ENCODE measurements at regions not wholly inside any gene's neighbourhood (a gene's known extent, or its start where the extent isn't known, plus 50 kb on each side); places are given as distances from the start of the nearest gene placed in this dataset.
"Not testable (repeated sequence)": the region's sequence is repeated elsewhere in the genome, so short reads cannot be mapped to it uniquely, and the experiment has no call there.

DNA sequence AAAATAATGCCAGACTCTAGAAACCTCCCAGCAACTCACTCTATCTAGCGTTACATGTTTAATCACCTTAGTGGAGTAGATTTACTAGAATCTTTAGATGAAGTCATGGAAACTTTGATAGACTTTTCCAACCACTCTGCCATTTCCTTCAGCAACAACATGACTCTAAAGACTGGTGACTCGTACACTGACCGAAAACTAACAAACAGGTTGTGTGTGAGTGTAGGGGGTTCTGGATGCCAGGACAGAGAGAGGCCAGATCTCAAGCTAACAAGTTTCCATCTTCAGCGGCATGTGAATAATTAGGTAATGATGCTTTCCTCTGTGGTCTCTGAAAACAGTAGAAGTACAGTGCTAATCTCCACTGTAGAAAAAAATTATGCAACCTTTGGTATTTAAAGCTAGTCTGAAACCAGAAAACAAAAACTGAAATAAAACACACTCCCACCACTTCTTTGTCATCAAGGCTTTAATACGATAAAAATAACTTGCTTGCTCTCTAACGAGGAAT, 286.4 kb downstream of the PRDM5 start:
- no peak for DNase-seq

DNA sequence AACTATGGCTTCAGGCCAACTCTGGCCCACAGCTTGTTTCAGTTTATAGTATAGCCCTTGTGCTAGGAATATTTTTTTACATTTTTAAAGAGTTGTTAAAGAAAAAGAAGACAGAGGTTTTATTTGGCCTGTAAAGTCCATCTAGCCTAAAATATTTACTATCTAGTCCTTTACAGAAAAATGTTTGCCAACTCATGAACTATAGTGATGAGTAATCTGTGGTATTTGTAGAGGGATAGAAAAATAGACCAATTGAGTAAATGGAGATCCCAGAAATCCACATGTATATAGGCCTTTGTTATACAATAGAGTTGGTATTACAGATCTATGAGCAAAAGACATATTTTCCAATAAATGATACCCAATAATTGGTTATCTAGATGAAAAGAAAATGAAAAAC, 288.7 kb downstream of the PRDM5 start:
- no peak for DNase-seq

DNA sequence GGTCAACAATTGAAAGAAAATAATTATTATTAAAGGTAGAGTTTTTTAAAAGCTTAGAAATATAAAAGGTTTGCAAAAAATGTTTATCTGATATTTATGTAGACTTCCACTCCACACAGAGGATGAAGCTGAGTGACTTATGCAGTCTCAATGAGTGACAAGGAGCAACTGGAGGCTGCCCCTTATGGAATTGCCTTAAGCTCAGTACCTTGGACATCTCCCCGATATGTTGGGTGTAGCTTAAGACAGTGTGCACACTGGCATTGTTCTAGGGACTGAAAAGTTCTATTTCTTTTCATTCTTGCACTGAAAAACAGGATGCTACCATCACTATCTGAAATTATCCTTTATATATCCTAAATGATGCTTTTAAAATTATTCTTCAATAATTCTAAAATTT, 292.1 kb downstream of the PRDM5 start:
- no peak for DNase-seq

DNA sequence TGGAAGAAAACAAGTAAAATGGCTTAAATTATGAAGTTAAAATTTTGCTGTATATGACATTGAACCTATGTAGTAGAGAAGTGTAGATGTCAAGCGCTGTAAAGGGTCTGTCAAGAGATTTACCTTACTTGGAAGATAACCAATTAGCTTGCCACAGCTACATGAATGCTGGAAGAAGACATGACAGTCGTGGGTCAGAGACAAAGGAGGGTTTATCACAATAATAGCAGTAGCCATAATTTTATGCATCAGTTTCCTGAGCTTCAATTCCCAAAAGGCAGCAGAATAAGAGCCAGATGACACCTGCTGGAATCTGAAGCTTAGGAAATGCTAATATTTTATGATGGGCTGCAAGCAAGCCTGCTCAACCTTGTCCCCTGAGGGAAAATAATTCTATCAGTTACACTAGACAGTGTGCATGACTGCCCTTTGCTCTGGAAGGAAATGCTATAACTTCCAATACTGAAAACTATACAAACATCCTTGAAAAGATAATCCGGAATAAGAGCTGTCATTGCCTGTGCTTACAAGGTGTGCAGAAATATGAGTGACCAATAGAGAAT, 292.9 kb downstream of the PRDM5 start:
- DNase-seq = no peak

DNA sequence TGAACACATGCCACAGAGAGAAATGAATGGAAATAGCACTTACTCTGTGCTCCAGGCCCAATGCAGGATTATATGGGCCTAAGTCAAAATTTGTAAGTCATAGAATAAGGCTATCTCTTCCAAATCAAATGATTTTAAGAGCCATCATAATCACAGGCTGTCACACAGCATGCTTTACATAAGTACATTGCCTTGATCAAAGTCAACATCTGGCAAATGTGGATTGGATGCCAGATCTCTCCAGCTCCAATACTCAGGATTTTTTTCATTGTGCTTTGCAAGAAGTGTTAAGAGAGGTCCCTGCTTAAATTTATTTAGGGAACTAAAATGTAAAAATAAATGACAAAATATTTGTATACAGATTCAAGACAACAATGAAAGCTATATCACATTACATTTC, 299.9 kb downstream of the PRDM5 start:
- DNase-seq = no peak

DNA sequence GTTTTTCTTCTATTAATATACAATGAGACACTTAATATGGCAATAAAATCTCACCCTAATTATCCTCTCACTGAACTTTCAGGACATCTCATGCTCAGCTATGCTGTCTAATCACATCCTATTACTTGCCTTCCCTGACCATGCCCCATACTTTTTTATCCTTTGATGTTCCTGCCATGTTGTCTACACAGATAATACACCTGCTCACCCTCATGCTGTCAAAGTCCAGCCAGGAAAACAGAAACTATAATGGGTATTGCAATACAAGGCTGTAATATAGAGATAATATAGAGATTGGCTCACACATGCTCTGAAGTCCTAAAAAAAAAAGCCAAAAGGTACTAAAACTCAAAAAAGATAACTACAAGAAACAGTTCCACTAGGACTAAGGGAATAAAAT, 305.4 kb downstream of the PRDM5 start:
- no peak for DNase-seq

DNA sequence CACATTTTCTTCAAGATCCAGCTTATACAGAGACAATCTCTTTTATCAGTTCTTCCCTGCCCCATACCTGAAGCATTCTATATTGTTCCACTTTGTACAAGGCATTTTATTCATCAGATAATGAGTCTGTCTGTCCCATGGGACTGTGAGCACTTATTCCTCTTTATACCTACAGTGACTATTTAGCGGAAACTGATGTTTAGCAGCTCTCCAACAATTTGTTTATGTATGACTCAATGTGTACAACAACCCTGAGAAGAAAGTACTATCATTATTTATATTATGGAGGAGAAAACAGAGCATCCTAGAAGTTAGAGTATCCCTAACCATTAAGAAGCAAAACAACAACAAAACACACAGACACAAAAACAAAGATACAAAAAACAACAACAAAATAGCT, 306.5 kb downstream of the PRDM5 start:
- no peak for DNase-seq

DNA sequence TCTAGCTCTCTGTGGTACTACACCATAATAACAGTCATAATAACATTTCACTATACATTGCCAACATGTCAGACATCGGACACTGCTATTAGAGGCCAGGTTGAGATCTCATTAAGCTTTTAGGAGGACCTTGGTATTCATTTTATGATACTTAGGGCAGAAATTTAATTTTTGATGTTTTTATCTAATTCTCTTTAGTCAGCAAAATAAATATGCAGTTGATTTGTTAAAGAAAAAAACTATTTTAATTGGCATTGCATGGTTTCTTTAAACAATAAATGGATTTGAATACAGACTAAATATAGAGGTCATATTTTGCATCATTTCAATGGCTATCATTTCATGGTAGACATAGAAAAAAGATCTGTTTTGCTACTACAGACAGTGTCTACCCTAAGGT, 308.7 kb downstream of the PRDM5 start:
- no peak for DNase-seq

DNA sequence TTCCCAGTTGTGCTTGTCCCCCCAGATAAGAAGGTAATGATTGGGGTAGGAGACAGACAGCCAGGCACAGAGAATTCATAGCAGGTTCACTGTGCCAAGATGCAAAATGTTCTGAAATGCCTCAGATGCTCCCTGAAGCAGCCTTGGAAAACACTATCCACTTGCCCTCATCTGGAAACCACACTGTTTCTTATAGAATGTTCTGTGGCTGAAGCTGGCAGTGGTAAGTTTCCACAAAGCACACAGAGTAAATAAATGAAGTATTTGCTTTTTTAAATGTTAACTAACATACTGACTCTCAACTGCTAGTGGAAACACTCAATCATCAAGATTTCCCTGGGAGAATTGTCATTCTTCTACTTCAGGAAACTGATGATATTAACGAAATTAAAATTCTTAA, 311.4 kb downstream of the PRDM5 start:
- no peak for DNase-seq

DNA sequence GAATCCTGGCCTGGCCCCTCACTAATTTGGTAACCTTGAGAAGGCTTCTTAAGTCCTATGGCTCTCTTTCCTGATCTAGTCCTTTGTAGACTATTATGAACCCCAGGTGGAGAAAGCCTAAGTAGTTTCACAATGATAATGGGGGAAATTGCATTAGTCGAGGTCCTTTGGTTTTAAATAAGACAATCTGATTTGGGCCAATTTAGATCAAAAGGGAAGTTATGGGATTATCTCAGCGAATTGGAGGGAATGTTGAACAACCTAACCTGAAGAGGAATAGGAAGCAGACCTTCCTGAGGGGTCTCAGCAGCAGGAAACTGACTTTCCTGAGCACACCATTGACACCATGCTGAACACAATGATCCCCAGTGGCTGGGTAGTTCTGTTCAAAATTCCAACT, 331.5 kb downstream of the PRDM5 start:
- DNase-seq = no peak

DNA sequence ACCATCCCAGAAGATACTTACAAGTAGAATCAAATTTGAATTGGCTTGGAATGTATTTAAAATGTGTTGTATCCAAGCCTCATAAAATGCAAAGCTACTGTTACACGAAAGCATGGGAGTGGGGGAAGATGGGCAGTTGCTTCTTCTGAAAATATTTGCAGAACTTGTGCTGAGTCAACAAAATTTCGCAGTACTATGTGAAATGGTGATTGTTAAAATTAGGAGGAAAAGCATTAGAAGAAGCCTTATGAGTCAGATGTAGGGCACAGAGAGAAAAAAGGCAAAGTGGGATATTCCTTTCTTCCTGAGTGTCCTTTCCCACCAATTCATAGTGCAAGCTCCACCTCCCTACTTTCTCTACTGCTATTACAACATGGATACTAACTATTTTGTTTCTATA, 332.7 kb downstream of the PRDM5 start:
- DNase-seq = no peak

DNA sequence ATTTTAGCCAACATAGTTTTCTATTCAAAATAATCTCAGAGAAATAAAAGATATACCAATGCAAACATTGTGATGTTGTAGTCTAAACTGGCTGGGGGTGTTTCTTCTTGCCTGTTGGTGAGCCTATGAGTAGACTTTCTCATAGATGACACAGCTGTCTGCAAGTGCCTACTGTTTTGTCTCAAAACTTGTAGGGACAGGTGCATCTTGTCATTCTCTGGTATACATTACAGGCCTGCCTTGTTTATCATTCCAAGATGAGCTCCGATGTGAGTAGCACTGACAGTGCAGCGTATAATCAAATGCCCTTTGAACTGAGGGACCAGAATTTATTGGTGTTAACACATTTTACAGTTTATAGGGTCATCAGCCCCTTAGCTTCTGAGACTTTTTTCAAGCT, 353.8 kb downstream of the PRDM5 start:
- DNase-seq = no peak

DNA sequence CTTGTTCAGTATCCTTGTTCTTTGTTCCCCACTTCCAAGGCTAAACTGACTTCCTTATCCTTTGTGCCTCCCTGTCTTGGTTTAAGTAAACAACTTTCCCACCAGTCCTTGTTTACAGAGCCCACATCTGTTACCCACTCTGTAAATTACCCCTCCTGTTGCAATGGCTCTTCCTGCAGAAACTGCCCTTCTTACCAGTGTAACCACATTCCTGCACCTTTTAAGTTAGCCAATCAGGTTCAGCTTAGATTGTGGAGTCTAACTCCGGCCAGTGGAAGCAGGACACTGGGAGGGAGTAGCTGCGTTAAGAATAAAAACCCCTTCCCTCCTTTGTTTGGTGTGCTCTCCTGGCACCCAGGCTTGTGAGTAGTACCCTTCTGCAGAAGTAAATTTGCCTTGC, 360.9 kb downstream of the PRDM5 start:
- no peak for DNase-seq

DNA sequence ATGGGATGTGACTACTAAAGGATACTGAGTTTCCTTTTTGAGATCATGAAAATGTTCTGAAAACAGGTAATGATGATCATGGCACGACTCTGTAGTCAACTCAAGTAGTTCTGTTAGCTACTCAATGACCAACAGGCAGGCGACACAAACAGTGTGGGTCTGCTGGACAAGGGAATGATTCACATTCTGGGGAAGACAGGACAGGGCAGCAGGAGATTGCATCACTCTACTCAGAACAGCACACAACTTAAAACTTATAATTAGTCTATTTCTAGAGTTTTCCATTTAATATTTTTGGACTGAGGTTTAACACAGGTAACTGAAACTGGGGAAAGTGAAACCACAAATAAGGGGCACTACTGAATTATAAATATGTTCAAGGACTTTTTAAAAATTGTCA, 365.2 kb downstream of the PRDM5 start:
- no peak for DNase-seq

DNA sequence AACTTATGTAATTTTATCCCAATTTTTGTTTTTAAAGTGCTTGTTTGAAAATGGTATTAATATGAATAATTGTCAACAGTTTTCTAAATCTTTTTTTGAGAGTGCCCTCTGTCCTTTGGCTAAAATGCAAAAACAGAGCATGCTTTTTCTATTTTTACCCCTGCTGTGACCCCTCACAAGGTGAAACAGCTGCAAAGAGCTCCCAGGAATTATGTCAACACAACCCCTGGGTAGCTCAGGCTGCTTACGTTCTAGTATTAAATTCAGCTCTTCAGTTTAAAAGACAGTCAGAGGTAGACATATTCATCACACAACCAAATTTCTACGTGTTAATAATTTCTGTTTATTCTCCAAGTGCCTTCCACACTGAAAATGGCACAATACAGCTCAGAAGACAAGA, 367.5 kb downstream of the PRDM5 start:
- DNase-seq = no peak

DNA sequence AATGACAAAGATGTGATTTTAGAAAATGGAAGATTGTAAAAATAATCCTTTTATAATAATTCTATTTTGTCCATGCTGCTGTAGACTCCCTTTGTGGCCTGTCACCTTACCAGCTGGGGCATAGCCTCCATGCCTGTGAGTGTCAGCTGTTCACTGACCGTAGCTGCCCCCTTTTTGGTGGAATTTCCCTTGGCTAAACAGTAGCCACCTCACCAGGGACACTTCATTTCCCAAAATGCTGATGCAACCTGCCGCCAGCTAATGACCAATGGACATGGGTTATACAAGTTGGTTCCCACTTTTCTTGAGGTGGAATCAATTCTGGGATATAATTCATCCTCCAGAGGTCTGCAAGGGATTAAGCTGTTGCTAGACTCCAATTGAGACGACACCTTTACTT, 368.4 kb downstream of the PRDM5 start:
- no peak for DNase-seq

DNA sequence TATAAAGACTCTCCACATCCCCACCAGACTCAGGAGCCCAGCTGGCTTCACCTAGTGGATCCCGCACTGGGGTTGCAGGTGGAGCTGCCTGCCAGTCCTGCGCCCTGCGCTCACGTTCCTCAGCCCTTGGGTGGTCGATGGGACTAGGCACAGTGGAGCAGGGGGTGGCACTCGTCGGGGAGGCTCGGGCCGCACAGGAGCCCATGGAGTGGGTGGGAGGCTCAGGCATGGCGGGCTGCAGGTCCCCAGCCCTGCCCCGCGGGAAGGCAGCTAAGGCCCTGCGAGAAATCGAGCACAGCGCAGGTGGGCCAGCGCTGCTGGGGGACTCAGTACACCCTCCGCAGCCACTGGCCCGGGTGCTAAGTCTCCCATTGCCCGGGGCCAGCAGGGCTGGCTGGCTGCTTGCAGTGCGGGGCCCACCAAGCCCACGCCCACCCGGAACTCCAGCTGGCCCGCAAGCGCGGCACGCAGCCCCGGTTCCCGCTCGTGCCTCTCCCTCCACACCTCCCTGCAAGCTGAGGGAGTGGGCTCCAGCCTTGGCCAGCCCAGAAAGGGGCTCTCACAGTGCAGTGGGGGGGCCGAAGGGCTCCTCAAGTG, 371.8 kb downstream of the PRDM5 start:
- DNase-seq = not testable (repeated sequence)

DNA sequence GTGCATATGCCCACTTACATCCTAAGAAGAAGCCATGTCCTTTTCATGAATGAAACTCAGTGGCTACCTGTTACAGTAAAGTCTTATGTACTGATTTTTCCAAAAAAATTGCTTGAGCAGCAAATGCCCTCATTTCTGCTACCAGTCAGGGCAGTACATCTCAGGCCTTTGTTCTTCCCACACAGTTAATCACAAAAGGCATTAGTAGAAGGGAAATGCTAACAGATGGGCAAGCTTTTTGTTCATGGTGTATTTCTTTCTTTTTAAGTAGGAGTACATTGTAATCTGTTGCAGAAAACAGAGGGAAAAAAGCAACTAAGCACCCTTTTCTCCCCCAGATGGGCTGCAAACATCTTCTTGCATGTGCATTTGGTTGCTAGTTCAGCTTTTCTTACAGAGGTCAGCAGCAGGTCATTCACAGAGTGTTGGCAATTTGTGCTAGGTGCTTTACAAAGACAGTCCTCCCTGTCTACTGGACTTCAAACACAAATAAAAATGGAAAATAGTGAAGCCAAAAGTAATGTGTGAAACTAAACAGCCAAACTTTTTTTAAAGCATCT, 373.4 kb downstream of the PRDM5 start:
- no peak for DNase-seq

DNA sequence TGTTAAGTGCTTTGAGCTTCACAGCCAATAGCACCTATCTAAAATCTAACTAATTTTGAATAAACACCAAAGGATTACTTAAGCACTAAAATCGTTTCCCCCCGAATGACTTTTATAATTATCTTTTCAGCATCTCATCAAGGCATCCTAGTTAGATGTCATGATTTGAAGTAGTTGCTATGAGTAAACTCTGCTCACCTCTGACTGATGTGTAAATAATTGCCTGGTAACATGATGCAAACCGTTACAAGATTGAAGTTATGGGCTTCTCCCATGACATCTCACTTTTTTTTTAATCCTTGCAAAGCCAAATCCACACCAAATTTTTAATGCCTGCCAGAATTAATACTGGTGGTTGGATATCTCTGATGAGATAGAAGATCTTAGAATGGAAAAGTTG, 377.1 kb downstream of the PRDM5 start:
- DNase-seq = no peak

DNA sequence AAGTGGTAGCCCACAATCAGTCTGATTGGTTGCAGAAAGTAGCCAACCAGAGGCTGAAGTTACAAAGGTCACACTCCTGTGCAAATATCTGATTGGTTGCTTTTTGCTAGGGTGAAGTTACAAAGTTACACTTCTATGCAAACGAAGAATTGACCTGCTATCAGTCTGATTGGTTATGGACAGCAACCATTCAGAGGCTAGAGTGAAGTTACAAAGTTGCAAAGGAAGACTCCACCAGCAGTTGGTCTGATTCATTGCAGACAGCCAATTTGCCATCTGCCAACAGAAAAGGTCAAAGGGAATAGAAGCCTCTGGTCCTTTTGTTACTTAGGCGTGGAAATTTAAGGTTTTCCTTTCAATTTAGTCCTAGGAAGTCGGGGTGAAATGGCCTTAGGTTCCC, 377.7 kb downstream of the PRDM5 start:
- DNase-seq = no peak

DNA sequence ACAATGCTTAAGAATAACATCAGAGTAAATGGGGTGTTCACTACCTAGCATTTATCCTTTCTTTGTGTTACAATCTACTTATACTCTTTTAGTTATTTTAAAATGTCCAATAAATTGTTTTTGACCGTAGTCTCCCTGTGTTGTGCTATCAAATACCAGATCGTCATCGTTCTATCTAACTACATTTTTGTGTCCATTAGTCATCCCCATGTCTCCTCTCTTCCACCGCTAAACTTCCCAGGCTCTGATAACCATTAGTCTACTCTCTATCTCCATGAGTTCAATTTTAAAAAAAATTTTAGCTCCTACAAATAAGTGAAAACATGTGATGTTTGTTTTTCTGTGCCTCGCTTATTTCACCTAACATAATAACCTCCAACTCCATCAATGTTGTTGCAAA, 381.9 kb downstream of the PRDM5 start:
- DNase-seq = no peak

DNA sequence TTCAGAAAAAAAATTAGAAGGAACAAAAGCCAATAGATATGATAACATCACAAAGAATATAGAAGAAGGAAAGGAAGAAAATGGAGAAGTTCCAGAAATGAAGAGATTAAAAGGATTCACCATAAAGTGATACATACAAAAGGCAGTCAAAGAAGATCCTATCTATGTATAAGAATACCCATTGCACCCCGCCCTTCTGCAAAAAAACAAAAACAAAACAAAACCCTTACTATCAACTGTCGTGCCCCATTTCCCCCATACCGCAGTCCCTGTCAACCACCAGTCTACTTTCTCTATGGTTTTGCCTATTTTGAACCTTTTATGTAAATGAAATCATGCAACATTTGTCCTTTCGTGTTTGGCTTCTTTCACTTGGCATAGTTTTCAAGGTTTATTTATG, 385.6 kb downstream of the PRDM5 start:
- DNase-seq = no peak

DNA sequence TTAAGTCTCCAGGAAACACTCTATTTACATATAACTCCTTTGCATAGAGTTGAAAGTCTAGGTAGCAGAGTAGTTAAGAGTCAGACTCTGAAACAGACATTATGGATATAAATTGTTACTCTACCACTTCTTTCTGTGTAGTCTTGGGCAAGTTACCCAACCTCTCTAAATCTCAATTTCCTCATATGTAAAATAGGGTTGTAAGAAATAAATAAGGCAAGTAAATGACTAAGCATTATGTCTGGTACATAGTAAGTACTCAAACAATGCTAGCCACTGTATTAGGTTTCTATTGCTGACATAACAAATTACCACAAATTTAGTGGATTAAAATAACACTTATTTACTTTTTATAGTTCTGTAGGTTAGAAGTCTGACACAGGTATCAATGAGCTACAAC, 394.1 kb downstream of the PRDM5 start:
- no peak for DNase-seq

DNA sequence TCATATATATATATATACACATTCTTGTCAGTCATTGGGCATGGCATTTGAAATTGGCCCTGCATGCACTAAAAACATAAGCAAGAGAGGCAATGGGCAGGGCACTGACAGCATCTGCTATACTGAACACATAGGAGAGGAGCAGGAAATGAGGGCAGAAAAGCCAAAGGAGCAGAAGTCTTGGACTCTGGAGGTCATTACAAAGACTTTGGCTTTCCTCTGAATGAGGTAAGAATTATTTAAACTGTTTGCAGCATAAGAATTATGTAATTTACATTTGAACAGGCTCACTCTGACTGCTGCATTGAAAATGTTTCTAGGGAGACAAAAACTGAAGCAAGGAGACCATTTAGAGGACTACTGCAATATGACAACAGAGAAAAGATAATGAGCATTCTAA, 396.5 kb downstream of the PRDM5 start:
- no peak for DNase-seq

DNA sequence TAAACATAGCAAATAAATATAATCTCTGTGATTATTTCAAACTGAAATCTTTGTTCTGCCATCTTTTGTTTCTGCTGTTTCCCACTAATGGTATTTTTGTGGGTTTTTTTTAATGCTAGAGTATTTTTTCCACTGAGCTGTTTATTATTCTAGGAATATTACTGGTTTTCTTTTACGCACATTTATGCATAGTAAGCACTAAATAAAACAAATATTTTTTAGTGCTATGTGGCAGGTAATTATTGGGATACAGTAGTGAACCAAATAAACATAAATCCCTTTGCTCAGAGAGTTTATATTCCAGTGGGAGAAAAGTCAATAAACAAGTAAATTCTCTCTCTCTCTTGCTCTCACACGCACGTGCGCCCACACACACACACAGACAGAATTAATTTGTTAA, 397.4 kb downstream of the PRDM5 start:
- DNase-seq = no peak

Measured in CD4-positive, alpha-beta T cell treated with Interleukin-12 subunit alpha and Interleukin-12 subunit beta, for 1 hour (primary cell).